HEK293 (cell line): ENCODE measurements at regions not wholly inside any gene's neighbourhood (a gene's known extent, or its start where the extent isn't known, plus 50 kb on each side); places are given as distances from the start of the nearest gene placed in this dataset.

Source experiments
- CTCF ChIA-PET: fragments of 350-600 bp; formaldehyde crosslinking; extraction: SDS; loops from one replicate; lab custom pipeline; 2021; ENCODE audit warnings: antibody characterized with exemption; lab: Yijun Ruan, JAX
- POLR2A ChIA-PET: fragments of 300-600 bp; formaldehyde crosslinking; extraction: SDS; loops from one replicate; lab custom pipeline; 2020; ENCODE audit warnings: antibody characterized with exemption, inconsistent platforms; lab: Yijun Ruan, JAX
- H3K27ac ChIP-seq: fragments of 200-500 bp; sonication (Bioruptor generic); 2 replicates; pipeline ENCODE4 v1.5.1; 2014; ENCODE audit warnings: low read depth, low read length, control low read depth, inconsistent platforms; ENCODE audit errors: extremely low read depth
- H3K36me3 ChIP-seq, 2 experiments: fragments of 200-500 bp in 1 of 2; sonication (Bioruptor generic) in 1 of 2; 1 replicate in 1 of 2; 2 replicates in 1 of 2; pipeline ENCODE4 v1.5.1; 2014 to 2017; ENCODE audit warnings: inconsistent platforms in 2 of 2, low read length in 2 of 2; ENCODE audit not compliant: control insufficient read depth in 2 of 2, insufficient read depth in 1 of 2
- H3K4me1 ChIP-seq: fragments of 200-500 bp; sonication (Bioruptor generic); 2 replicates; pipeline ENCODE4 v1.5.1; 2014; ENCODE audit warnings: mild to moderate bottlenecking, low read length, inconsistent platforms; ENCODE audit not compliant: control insufficient read depth, insufficient read depth
- H3K4me3 ChIP-seq: 2 replicates; pipeline ENCODE4 v1.5.1; 2011; ENCODE audit warnings: low read depth, mild to moderate bottlenecking, control low read depth, low read length, moderate library complexity
- H3K9me3 ChIP-seq: fragments of 200-500 bp; sonication (Bioruptor generic); 2 replicates; pipeline ENCODE4 v1.5.1; 2014; ENCODE audit warnings: low read depth, low read length, inconsistent platforms; ENCODE audit not compliant: control insufficient read depth, insufficient read depth
- HOXA7 ChIP-seq: sonication (generic); formaldehyde crosslinking; IDR thresholded peaks from 2 replicates; pipeline ENCODE4 v1.8.1; 2022; ENCODE audit warnings: missing genetic modification reagents, borderline replicate concordance
- KLF1 ChIP-seq: fragments of 450-650 bp; formaldehyde crosslinking; IDR thresholded peaks from 2 replicates; pipeline ENCODE4 v1.5.1; 2016; ENCODE audit warnings: missing biosample characterization, missing genetic modification characterization
- OVOL3 ChIP-seq: fragments of 450-650 bp; formaldehyde crosslinking; IDR thresholded peaks from 2 replicates; pipeline ENCODE4 v1.5.1; 2016; ENCODE audit warnings: missing biosample characterization, missing genetic modification characterization
- SCRT1 ChIP-seq: fragments of 450-650 bp; formaldehyde crosslinking; IDR thresholded peaks from 2 replicates; pipeline ENCODE4 v1.5.1; 2016; ENCODE audit warnings: missing biosample characterization, missing genetic modification characterization, borderline replicate concordance
- SCRT2 ChIP-seq: fragments of 450-650 bp; formaldehyde crosslinking; IDR thresholded peaks from 2 replicates; pipeline ENCODE4 v1.5.1; 2016; ENCODE audit warnings: missing biosample characterization, missing genetic modification characterization
- ZBTB48 ChIP-seq: fragments of 450-650 bp; formaldehyde crosslinking; IDR thresholded peaks from 2 replicates; pipeline ENCODE4 v1.5.1; 2016; ENCODE audit warnings: missing biosample characterization, missing genetic modification characterization
- ZBTB8A ChIP-seq: fragments of 450-650 bp; formaldehyde crosslinking; IDR thresholded peaks from 2 replicates; pipeline ENCODE4 v1.5.1; 2016; ENCODE audit warnings: missing biosample characterization, missing genetic modification characterization
- ZFP41 ChIP-seq: fragments of 450-650 bp; formaldehyde crosslinking; IDR thresholded peaks from 2 replicates; pipeline ENCODE4 v1.5.1; 2016; ENCODE audit warnings: missing biosample characterization, missing genetic modification characterization, borderline replicate concordance
- ZNF19 ChIP-seq: fragments of 450-650 bp; formaldehyde crosslinking; IDR thresholded peaks from 2 replicates; pipeline ENCODE4; 2016; ENCODE audit warnings: missing biosample characterization, missing genetic modification characterization, low read depth
- ZNF211 ChIP-seq: fragments of 450-650 bp; formaldehyde crosslinking; IDR thresholded peaks from 2 replicates; pipeline ENCODE4 v1.5.1; 2016; ENCODE audit warnings: low read depth, missing biosample characterization, missing genetic modification characterization
- ZNF223 ChIP-seq: fragments of 450-650 bp; formaldehyde crosslinking; IDR thresholded peaks from 2 replicates; pipeline ENCODE4 v1.5.1; 2016; ENCODE audit warnings: missing biosample characterization, missing genetic modification characterization
- ZNF24 ChIP-seq: fragments of 450-650 bp; formaldehyde crosslinking; IDR thresholded peaks from 2 replicates; pipeline ENCODE4 v1.5.1; 2016; ENCODE audit warnings: missing biosample characterization, missing genetic modification characterization
- ZNF248 ChIP-seq: fragments of 450-650 bp; formaldehyde crosslinking; IDR thresholded peaks from 2 replicates; pipeline ENCODE4 v1.5.1; 2017; ENCODE audit warnings: missing biosample characterization, missing genetic modification characterization
- ZNF292 ChIP-seq: fragments of 450-650 bp; formaldehyde crosslinking; IDR thresholded peaks from 2 replicates; pipeline ENCODE4 v1.5.1; 2016; ENCODE audit warnings: low read depth, missing biosample characterization, missing genetic modification characterization, borderline replicate concordance
- ZNF37A ChIP-seq: fragments of 450-650 bp; IDR thresholded peaks from 2 replicates; pipeline ENCODE4 v1.5.1; 2018; ENCODE audit warnings: missing biosample characterization, missing genetic modification characterization
- ZNF391 ChIP-seq: fragments of 450-650 bp; formaldehyde crosslinking; IDR thresholded peaks from 2 replicates; pipeline ENCODE4 v1.5.1; 2016; ENCODE audit warnings: low read depth, missing biosample characterization, missing genetic modification characterization, borderline replicate concordance
- ZNF521 ChIP-seq: fragments of 450-650 bp; formaldehyde crosslinking; IDR thresholded peaks from 2 replicates; pipeline ENCODE4 v1.5.1; 2017; ENCODE audit warnings: missing biosample characterization, mild to moderate bottlenecking, missing genetic modification characterization
- ZNF548 ChIP-seq: fragments of 450-650 bp; formaldehyde crosslinking; IDR thresholded peaks from 2 replicates; pipeline ENCODE4 v1.5.1; 2016; ENCODE audit warnings: missing biosample characterization, missing genetic modification characterization
- ZNF600 ChIP-seq: fragments of 450-650 bp; formaldehyde crosslinking; IDR thresholded peaks from 2 replicates; pipeline ENCODE4 v1.5.1; 2016; ENCODE audit warnings: missing biosample characterization, missing genetic modification characterization
- ZNF677 ChIP-seq: fragments of 450-650 bp; IDR thresholded peaks from 2 replicates; pipeline ENCODE4 v1.5.0; 2018; ENCODE audit warnings: missing biosample characterization, mild to moderate bottlenecking, missing genetic modification characterization, moderate library complexity
- TF ChIP-seq, protein P1 (sequence below): fragments of 450-650 bp; formaldehyde crosslinking; IDR thresholded peaks from 2 replicates; pipeline ENCODE4 v1.5.1; 2016; ENCODE audit warnings: missing biosample characterization, missing genetic modification characterization, borderline replicate concordance
- TF ChIP-seq, protein P2 (sequence below): fragments of 450-650 bp; formaldehyde crosslinking; IDR thresholded peaks from 2 replicates; pipeline ENCODE4 v1.5.1; 2016; ENCODE audit warnings: missing biosample characterization, missing genetic modification characterization, low read depth
- TF ChIP-seq, protein P3 (sequence below): fragments of 450-650 bp; formaldehyde crosslinking; IDR thresholded peaks from 2 replicates; pipeline ENCODE4 v1.5.1; 2016; ENCODE audit warnings: missing biosample characterization, missing genetic modification characterization

DNA sequence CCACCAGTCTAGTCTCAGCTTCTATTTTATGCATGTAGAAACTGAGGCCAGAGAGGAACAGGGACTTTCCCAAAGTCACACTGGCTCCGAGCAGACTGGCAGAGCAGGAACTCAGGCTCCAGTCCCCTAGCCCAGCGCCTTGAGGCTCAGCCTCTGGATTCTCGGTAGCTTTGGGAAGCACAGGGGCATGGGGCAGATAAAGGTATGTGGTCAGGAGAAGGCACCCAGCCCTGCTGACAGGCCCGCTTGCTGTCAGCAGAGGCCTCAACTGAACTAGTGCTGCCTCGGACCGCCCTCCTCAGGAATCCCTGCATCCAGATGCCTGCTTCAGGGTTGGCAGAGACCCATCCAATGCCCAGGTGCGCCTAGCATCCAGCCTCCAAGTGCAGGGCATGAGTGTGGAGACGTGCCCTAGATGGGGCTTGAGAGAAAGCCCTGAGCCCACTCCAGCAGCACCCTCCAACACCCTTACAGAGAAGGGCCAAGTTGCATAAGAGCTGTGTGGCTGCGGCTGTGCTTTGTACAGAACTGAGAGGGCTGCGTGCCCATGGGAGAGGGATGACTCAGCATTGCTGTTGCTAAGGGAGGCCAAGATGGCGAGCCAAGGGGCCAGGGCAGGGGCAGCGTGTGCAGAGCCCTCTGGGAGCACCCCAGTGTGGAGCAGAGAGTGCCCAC, 168.6 kb downstream of the MACROH2A1 start:
- Histone ChIP-seq H3K4me3 (no peak overlapping the region), H3K4me1 (peaks cover 5% of the 10 kb centered on the region; the same call in 1 of the 2 replicates), H3K27ac (no peak overlapping the region), H3K36me3 (no peaks in the 10 kb centered on the region), H3K9me3 (no peaks in the 10 kb centered on the region)
- TF ChIP-seq ZNF548 (tag by site-specific recombination): no peak
- TF ChIP-seq ZBTB8A: 0 out of 2 replicates have a peak, but pooled peaks have one; percentile 19
- no peak for TF ChIP-seq ZNF211 (tag by site-specific recombination)
- no peak for TF ChIP-seq ZNF37A (tag by site-specific recombination)
- TF ChIP-seq ZBTB48 (tag by site-specific recombination): 0 out of 2 replicates have a peak, but pooled peaks have one; percentile 24
- TF ChIP-seq ZNF223 (tag by site-specific recombination): no peak
- ChIA-PET POLR2A (no interaction called here), CTCF (interaction anchor here (1.4 kb wide), 1 partner anchor 18 kb away, joined by 3 read pairs; no protein-coding TSS in a partner anchor)

DNA sequence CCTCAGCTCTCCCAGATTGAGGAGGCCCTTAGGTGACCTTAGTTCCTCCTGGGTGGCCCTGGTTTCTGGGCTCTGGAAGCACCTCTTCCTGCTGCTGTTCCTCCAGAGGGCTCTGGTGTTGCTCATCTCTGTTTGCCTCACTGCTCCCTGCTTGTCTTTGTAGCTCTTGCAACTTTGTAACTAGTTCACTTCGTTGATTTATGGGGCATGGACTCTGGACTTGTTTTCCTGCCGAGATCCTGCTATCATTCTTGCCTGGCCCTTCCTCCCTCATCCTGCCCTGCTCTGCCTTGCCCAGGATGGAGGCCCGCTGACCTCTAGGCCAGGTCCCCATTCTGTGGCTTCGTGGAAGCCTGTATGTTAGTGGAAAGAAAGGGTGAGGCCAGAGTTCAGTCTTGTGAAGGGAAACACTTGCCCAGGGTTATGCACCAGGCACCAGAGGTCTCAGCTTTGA, 169.3 kb downstream of the MACROH2A1 start:
- ChIA-PET POLR2A (no interaction called here), CTCF (interaction anchor here (1.0 to 1.4 kb wide), 2 partner anchors 10 to 18 kb away, joined by 3 to 5 read pairs; no protein-coding TSS in a partner anchor)
- Histone ChIP-seq H3K4me1 (peaks cover 5% of the 10 kb centered on the region; the same call in 1 of the 2 replicates), H3K27ac (no peak overlapping the region), H3K36me3 (no peaks in the 10 kb centered on the region), H3K4me3 (no peak overlapping the region), H3K9me3 (no peaks in the 10 kb centered on the region)
- no peak for TF ChIP-seq SCRT1
- TF ChIP-seq ZNF677 (tag by site-specific recombination): no peak
- TF ChIP-seq ZNF292 (tag by site-specific recombination): no peak
- TF ChIP-seq KLF1 (tag by site-specific recombination): no peak
- TF ChIP-seq, protein P1, sequence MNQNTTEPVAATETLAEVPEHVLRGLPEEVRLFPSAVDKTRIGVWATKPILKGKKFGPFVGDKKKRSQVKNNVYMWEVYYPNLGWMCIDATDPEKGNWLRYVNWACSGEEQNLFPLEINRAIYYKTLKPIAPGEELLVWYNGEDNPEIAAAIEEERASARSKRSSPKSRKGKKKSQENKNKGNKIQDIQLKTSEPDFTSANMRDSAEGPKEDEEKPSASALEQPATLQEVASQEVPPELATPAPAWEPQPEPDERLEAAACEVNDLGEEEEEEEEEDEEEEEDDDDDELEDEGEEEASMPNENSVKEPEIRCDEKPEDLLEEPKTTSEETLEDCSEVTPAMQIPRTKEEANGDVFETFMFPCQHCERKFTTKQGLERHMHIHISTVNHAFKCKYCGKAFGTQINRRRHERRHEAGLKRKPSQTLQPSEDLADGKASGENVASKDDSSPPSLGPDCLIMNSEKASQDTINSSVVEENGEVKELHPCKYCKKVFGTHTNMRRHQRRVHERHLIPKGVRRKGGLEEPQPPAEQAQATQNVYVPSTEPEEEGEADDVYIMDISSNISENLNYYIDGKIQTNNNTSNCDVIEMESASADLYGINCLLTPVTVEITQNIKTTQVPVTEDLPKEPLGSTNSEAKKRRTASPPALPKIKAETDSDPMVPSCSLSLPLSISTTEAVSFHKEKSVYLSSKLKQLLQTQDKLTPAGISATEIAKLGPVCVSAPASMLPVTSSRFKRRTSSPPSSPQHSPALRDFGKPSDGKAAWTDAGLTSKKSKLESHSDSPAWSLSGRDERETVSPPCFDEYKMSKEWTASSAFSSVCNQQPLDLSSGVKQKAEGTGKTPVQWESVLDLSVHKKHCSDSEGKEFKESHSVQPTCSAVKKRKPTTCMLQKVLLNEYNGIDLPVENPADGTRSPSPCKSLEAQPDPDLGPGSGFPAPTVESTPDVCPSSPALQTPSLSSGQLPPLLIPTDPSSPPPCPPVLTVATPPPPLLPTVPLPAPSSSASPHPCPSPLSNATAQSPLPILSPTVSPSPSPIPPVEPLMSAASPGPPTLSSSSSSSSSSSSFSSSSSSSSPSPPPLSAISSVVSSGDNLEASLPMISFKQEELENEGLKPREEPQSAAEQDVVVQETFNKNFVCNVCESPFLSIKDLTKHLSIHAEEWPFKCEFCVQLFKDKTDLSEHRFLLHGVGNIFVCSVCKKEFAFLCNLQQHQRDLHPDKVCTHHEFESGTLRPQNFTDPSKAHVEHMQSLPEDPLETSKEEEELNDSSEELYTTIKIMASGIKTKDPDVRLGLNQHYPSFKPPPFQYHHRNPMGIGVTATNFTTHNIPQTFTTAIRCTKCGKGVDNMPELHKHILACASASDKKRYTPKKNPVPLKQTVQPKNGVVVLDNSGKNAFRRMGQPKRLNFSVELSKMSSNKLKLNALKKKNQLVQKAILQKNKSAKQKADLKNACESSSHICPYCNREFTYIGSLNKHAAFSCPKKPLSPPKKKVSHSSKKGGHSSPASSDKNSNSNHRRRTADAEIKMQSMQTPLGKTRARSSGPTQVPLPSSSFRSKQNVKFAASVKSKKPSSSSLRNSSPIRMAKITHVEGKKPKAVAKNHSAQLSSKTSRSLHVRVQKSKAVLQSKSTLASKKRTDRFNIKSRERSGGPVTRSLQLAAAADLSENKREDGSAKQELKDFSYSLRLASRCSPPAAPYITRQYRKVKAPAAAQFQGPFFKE (tag by site-specific recombination): no peak
- no peak for TF ChIP-seq ZFP41 (tag by site-specific recombination)
- TF ChIP-seq HOXA7 (CRISPR knock-in tag): no peak
- TF ChIP-seq ZNF391: no peak
- TF ChIP-seq, protein P2, sequence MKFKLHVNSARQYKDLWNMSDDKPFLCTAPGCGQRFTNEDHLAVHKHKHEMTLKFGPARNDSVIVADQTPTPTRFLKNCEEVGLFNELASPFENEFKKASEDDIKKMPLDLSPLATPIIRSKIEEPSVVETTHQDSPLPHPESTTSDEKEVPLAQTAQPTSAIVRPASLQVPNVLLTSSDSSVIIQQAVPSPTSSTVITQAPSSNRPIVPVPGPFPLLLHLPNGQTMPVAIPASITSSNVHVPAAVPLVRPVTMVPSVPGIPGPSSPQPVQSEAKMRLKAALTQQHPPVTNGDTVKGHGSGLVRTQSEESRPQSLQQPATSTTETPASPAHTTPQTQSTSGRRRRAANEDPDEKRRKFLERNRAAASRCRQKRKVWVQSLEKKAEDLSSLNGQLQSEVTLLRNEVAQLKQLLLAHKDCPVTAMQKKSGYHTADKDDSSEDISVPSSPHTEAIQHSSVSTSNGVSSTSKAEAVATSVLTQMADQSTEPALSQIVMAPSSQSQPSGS: no peak
- TF ChIP-seq OVOL3: no peak
- TF ChIP-seq ZNF19 (tag by site-specific recombination): no peak
- no peak for TF ChIP-seq ZNF24
- TF ChIP-seq, protein P3, sequence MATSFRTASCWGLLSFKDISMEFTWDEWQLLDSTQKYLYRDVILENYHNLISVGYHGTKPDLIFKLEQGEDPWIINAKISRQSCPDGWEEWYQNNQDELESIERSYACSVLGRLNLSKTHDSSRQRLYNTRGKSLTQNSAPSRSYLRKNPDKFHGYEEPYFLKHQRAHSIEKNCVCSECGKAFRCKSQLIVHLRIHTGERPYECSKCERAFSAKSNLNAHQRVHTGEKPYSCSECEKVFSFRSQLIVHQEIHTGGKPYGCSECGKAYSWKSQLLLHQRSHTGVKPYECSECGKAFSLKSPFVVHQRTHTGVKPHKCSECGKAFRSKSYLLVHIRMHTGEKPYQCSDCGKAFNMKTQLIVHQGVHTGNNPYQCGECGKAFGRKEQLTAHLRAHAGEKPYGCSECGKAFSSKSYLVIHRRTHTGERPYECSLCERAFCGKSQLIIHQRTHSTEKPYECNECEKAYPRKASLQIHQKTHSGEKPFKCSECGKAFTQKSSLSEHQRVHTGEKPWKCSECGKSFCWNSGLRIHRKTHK (tag by site-specific recombination): no peak
- TF ChIP-seq ZNF600 (tag by site-specific recombination): no peak
- no peak for TF ChIP-seq ZNF521 (tag by site-specific recombination)
- TF ChIP-seq ZNF248 (tag by site-specific recombination): no peak
- no peak for TF ChIP-seq SCRT2 (tag by site-specific recombination)
